ENCODE measurements at regions not wholly inside any gene's neighbourhood (a gene's known extent, or its start where the extent isn't known, plus 50 kb on each side); places are given as distances from the start of the nearest gene placed in this dataset.

DNA sequence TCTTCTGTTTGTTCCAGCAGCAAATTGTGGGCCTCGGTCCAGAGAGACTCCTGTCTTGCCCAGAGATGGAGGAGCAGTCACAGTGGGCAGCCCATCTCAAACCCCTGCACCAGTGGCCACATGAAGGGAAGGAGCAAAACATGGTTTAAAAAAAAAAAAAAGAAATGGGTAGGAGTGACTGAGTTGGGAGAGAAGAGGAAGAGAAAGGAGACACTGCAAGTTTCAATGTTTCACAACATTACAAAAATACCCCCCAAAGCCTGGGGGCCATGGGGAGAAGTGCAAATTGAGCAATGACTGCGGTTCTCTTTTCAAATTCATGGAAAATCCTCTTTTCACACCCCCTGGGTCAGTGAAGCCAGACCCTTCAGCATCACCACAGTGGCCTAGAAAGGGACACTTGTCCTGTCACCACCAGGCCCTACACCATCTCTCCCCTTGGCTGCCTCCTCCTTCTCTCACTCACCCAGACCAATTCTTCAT lies 117.1 kb downstream of the ZFP36L2 start:
- peak in 2 of 51 donors; percentile 21 to 31 for DNase-seq

DNA sequence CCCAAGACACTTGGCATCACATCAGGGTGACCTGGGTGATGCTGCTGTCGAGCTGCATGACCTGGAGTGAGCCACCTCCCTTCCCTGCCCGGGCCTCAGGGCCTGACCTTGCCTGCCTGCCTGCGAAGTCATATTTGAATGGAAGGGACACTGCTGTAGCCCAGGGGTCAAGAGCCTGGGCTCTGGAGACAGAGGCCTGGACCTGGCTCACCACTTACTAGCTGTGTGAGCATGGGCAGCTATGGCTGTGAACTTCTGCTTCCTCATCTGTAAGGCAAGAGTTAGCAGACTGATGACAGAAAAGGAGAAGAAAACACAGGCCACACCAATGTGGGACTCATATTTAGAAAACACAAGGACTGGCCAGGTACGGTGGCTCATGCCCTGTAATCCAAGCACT lies 118.7 kb downstream of the ZFP36L2 start:
- no peak for DNase-seq

GRCh38 chr2:43106559-43107527 lies 119.6 kb downstream of the ZFP36L2 start:
- peak in 16 of 51 donors; percentile 30 to 74 (median 50) for DNase-seq

DNA sequence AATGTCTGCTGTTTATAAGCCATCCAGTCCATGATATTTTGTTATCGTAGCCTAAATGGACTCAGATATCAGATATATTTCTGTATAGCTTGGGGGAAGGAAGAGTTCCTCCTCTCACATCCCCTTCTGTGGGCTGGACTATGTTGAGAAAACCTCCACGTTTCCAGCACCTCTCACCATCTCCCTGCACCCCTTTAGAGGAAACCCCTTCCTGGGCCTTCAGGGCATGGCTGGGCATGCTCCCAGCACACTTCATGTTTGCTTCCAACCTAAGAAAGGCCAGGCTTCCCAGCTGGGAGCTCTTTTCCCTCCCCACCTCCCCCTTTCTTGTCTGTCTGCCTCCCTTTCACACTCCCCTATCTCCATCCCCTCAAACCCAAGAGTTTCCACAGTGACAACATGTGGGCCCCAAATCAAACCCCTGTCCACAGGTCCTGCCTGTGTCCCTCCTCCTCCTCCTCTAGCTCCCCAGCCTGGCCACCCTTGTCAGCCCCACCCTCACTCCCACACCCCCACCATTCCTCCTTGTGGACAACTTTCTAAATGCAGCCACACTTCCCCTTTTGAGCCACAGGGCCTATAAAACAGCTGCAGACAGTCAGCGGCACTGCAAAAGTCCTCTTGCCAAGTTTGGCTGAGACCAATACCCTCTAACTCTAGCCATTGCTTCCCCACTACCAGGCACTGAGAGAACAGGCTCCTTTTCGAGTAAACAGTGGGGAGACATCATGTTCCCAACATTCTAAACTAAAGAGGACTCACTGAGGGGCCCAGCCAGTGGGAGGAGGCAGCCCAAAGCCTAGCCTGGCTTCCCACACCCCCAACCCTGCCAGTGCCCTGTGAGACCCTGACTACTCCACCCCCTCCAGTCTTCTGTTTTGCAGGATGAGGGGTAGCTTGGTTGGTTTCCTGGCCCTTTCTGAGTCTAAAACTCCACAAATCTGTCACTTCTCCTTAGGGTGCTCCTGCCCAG lies 120.5 kb downstream of the ZFP36L2 start:
- DNase-seq: peak in 10 of 51 donors; percentile 20 to 59 (median 36)

DNA sequence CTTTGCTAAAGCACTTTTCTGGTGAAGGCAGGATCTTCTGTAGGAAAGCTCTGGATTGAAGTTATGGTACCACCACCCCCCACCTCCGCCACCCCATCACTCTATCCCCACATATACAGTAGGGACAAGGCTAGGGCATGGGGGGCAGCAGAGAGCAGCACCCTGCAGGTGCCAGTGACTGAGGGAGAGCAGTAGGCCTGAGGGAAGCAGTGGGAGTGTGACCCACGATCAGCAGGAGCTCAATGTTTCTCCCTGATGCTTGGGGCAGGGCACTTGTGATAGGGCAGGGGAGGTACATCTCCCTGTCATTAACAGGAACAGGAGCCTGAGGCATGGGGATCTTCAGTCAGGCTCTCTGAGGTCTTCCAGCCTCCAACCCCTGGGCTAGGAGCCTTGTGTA lies 121.6 kb downstream of the ZFP36L2 start:
- DNase-seq: no peak

- DNase-seq: no peak
These were observed 122.3 kb downstream of the ZFP36L2 start for GRCh38 chr2:43104106-43104505.

DNA sequence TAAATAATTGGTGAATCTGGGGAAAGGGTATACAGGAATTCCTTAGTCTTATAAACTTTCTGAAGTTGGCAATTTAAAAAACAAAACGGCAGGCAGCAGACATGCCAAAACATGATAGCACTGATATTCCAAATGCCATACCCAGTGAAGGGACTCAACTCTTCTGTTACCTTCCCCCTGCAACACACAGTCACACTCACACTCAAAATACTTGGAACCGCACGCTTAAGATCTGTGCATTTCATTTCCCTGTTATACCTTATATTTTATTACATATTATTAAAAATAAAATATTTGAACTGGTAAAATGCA lies 123.4 kb downstream of the ZFP36L2 start:
- DNase-seq: no peak

GRCh38 chr2:43102366-43103092 lies 123.9 kb downstream of the ZFP36L2 start:
- peak in 8 of 51 donors; percentile 23 to 61 (median 32) for DNase-seq

DNA sequence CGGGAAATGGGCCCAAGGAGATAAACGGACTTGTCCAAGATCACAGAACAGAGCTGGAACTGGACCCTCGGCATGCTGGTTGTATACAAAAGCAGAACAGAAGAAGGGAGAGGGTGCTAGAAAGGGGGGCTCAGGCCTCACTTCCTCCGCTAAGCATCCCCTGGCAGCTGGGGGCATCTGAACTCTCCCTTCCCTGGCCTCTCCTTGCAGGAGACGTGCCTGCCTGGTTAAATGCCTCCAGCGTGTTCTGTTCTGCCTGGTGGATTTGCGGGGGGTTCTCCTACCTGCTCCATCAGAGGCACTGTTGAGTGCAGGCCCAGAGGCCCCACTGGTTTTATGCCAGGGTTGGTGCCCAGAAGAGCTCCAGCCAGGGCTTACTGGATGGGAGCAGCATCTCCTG lies 124.7 kb downstream of the ZFP36L2 start:
- DNase-seq: peak in 1 of 51 donors; percentile 60

GRCh38 chr2:43100883-43101662 lies 125.3 kb downstream of the ZFP36L2 start:
- DNase-seq: peak; percentile 56 to 98 (median 95)

GRCh38 chr2:43100362-43100882 lies 126.0 kb downstream of the ZFP36L2 start:
- DNase-seq: no peak

GRCh38 chr2:43099797-43100196 lies 126.6 kb downstream of the ZFP36L2 start:
- DNase-seq: no peak

GRCh38 chr2:43098539-43098938 lies 127.9 kb downstream of the ZFP36L2 start:
- peak in 1 of 51 donors; percentile 29 for DNase-seq

DNA sequence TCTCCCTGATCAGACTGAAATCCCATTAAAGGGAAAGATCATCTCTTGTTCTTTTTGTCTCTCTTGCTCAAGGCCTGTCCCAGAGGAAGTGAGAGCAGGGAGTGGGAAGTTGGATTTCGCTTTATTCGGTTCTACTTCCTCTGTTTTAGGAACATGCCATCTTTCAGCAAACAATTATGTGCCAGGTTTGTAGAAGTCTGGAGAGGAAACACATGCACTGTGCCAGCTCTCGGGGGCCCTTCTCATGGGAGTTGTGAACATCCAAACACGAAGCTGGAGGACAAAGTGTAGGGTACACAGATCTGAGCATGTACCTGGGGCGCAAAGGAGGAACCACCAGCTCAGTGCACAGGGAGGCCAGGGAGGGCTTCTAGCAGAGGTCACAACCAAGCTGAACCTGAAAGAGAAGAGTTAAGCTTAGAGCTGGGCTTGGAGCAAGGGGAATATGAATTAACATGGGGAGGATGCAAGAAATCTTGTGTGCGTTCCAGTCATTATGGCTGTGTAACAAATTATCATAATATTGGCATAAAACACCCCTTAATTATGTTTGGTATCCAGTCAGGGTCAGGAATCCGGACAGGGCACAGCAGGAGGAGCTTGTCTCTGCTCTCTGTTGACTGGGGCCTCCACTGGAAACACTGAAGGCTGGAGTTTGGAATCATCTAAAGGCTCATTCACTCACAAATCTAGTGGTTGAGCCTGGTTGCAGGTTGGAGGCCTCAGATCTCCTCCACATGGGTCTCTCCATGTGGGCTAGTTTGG lies 128.6 kb downstream of the ZFP36L2 start:
- DNase-seq: peak in 3 of 51 donors; percentile 10 to 43 (median 20)

GRCh38 chr2:43095533-43096295 lies 130.7 kb downstream of the ZFP36L2 start:
- no peak for DNase-seq

GRCh38 chr2:43092520-43093179 lies 133.8 kb downstream of the ZFP36L2 start:
- no peak for DNase-seq

- DNase-seq: no peak
These were observed 136.1 kb downstream of the ZFP36L2 start for GRCh38 chr2:43090317-43090716.

Data from hypothalamus (tissue), 51 donors.